ENCODE measurements at regions not wholly inside any gene's neighbourhood (a gene's known extent, or its start where the extent isn't known, plus 50 kb on each side); places are given as distances from the start of the nearest gene placed in this dataset.
A peak's percentile ranks its signal among the peaks of the same experiment; 100 is the strongest.

DNA sequence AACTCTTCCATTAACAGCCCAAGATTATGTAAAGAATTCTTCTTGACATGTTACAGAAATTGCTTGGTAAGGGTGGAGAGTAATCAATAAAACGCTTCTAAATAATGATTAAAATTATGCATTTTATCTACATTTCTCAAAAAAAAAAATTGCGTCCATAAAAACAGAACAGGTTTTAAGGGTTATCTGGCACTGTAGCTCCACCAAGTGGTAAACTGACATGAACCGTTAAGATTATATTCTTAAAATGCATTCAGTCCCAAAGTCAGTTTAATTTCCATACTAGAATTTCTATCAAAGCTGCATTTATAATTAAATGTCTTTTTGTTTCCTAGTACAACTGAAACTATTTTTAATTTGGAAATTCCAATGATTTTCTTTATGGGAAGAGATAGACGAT is 214.0 kb upstream of the UGT8 start:
- TF ChIP-seq, protein P1, sequence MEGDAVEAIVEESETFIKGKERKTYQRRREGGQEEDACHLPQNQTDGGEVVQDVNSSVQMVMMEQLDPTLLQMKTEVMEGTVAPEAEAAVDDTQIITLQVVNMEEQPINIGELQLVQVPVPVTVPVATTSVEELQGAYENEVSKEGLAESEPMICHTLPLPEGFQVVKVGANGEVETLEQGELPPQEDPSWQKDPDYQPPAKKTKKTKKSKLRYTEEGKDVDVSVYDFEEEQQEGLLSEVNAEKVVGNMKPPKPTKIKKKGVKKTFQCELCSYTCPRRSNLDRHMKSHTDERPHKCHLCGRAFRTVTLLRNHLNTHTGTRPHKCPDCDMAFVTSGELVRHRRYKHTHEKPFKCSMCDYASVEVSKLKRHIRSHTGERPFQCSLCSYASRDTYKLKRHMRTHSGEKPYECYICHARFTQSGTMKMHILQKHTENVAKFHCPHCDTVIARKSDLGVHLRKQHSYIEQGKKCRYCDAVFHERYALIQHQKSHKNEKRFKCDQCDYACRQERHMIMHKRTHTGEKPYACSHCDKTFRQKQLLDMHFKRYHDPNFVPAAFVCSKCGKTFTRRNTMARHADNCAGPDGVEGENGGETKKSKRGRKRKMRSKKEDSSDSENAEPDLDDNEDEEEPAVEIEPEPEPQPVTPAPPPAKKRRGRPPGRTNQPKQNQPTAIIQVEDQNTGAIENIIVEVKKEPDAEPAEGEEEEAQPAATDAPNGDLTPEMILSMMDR (conservative IDR thresholded peaks at IDR 0.05), result peak; percentile 71
- TF ChIP-seq ZFX (IDR thresholded peaks at IDR 0.05), result no peak
